Left colon (tissue), 2 donors: ENCODE measurements at regions not wholly inside any gene's neighbourhood (a gene's known extent, or its start where the extent isn't known, plus 50 kb on each side); places are given as distances from the start of the nearest gene placed in this dataset.
A peak's percentile ranks its signal among the peaks of the same experiment; 100 is the strongest.
"Not testable (repeated sequence)": the region's sequence is repeated elsewhere in the genome, so short reads cannot be mapped to it uniquely, and the experiment has no call there.

ENCODE experiments used
- ATAC-seq: fragments of 200-7000 bp; cut with Tn5 transposase; one replicate; pipeline ENCODE4 v1.9.1; 2020; ENCODE audit warnings: mild to moderate bottlenecking, moderate library complexity
- DNase-seq, 2 donors: peaks; one replicate each; pipeline ENCODE4 v3.0.0-alpha.2; 2020
- intact Hi-C, 2 donors: fragments of 100-400 bp; cut with DNase I in 1 of 2; cut with micrococcal nuclease in 1 of 2; formaldehyde crosslinking; loops; one replicate each; pipeline versions ENCODE4 v1.11.2 to v1.14.0; 2022; cut with DNase I, micrococcal nuclease
- donor health status: DM: no; HTN: no; CAD: no.
- donor health status: DM: yes; HTN: yes; CAD: no.

DNA sequence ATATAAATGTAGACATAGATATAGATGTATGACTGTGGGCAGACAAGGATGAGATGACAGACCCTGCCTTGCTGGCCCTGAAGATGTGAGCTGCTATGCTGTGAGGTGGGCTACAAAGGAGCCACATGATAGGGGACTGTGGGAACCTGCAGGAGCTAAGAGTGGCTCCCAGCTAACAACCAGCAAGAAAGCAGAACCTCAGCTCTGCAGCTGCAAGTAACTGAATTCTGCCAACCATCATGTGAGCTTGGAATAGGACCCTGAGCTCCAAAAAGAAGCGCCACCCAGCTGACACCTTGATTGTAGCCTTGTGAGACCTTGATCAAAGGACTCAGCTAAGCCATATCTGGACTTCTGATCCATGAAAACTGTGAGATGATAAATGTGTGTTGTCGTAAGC is 123.3 kb upstream of the GRM7 start:
- intact Hi-C loops, result no loop called here
- DNase-seq (no peak), ATAC-seq (no peak)

- ATAC-seq, result no peak
- intact Hi-C loops, result no loop called here
- DNase-seq, result no peak
Measured at GRCh38 chr3:6739288-6739687, 121.6 kb upstream of the GRM7 start.

GRCh38 chr3:6743067-6743720 is 117.7 kb upstream of the GRM7 start:
- ATAC-seq, result peak; percentile 88
- no peak for DNase-seq
- intact Hi-C loops, result no loop called here

- ATAC-seq (no peak), DNase-seq (no peak)
- intact Hi-C loops, result no loop called here
Measured at GRCh38 chr3:6746443-6746842, 114.5 kb upstream of the GRM7 start.

DNA sequence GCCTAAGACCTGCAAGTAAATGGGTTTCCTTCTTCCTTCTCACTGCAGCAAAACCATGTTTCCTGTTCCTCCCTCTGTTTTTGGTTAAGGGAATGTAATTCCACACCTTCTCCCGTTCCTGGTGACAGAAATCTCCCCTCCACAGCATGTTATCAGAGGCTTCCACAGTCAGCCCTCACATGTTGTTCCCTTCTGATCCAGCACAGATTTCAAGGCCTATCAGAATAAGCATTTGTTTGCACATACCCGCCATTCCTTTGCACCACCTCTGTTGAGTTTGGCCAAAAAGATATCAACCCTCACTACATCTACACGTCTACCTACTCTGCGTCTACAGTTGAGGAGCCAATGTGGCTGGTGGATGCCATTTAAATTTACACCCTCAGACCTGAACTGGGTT is 113.9 kb upstream of the GRM7 start:
- DNase-seq (no peak), ATAC-seq (no peak)
- intact Hi-C loops, result no loop called here

GRCh38 chr3:6750782-6751181 is 110.1 kb upstream of the GRM7 start:
- peak; percentile 79 for ATAC-seq
- intact Hi-C loops, result no loop called here
- DNase-seq, result no peak

GRCh38 chr3:6753536-6753935 is 107.4 kb upstream of the GRM7 start:
- DNase-seq (peak; percentile 49 to 78), ATAC-seq (peak; percentile 91)
- intact Hi-C loops, result no loop called here

DNA sequence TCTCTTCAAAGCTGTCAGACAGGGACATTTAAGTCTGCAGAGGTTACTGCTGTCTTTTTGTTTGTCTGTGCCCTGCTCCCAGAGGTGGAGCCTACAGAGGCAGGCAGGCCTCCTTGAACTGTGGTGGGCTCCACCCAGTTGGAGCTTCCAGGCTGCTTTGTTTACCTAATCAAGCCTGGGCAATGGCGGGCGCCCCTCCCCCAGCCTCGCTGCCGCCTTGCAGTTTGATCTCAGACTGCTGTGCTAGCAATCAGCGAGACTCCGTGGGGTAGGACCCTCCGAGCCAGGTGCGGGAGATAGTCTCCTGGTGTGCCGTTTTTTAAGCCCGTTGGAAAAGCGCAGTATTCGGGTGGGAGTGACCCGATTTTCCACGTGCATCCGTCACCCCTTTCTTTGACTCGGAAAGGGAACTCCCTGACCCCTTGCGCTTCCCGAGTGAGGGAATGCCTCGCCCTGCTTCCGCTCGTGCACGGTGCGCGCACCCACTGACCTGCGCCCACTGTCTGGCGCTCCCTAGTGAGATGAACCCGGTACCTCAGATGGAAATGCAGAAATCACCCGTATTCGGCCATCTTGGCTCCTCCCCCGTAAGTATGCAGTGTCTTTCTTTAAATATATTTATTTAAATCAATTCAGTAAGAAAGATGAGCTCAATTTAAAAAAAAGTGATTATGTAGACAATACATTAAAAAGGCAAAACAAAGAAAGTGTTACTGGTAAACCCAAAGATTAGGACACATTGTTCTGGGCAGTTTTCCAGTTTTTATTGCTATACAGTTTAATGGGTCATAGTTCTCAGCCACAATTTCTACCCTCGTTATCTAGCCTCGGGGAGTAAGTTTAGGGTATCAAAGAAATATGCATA is 91.2 kb upstream of the GRM7 start:
- peak; percentile 62 to 80 for DNase-seq
- peak; percentile 97 for ATAC-seq
- intact Hi-C loops, result not testable (repeated sequence)

GRCh38 chr3:6770397-6770690 is 90.6 kb upstream of the GRM7 start:
- intact Hi-C loops, result no loop called here
- ATAC-seq, result no peak
- no peak for DNase-seq

DNA sequence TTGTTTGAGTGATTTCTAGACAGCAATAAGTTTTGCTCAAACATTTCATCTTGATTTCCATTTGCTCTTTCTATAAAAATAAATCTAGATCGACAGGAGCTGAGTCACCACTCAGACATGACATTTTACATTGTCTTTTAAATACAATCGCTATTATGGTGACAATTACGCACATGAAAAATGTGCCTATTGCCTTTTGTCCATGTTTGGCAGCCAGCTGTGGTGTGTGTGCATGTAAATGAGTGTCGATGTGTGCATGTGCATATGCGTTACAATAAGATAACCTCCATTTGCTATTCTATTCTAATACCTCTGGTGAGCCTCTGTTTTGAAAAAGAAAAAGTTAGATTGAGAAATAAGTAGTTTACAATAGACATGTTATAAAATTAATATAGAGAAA is 89.7 kb upstream of the GRM7 start:
- intact Hi-C loops, result no loop called here
- DNase-seq, result no peak
- ATAC-seq, result no peak

GRCh38 chr3:6779140-6779539 is 81.8 kb upstream of the GRM7 start:
- no peak for ATAC-seq
- DNase-seq, result no peak
- intact Hi-C loops, result no loop called here

- no peak for ATAC-seq
- intact Hi-C loops, result no loop called here
- no peak for DNase-seq
Measured at GRCh38 chr3:6781092-6781491, 79.8 kb upstream of the GRM7 start.

- intact Hi-C loops, result no loop called here
- ATAC-seq, result no peak
- no peak for DNase-seq
Measured at GRCh38 chr3:6785726-6786125, 75.2 kb upstream of the GRM7 start.

DNA sequence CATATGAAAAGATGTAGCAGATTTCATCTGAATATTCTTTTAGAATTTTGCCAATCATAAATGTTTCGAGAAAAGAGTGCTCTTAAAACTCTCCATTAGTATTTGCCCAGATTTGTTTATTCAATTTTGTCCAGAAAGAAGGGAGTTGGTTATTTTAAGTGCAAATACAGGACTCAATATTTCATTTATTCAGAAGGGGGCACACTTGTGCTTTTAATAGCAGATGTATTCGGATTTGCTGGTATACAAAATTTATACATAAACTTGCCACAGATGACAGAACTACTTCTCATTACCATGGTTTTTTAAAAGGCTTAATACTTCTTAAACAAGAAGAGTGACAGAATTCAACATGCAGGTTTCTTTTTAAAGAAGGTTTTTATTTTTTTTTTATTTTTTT is 69.8 kb upstream of the GRM7 start:
- ATAC-seq (no peak), DNase-seq (no peak)
- intact Hi-C loops, result no loop called here

DNA sequence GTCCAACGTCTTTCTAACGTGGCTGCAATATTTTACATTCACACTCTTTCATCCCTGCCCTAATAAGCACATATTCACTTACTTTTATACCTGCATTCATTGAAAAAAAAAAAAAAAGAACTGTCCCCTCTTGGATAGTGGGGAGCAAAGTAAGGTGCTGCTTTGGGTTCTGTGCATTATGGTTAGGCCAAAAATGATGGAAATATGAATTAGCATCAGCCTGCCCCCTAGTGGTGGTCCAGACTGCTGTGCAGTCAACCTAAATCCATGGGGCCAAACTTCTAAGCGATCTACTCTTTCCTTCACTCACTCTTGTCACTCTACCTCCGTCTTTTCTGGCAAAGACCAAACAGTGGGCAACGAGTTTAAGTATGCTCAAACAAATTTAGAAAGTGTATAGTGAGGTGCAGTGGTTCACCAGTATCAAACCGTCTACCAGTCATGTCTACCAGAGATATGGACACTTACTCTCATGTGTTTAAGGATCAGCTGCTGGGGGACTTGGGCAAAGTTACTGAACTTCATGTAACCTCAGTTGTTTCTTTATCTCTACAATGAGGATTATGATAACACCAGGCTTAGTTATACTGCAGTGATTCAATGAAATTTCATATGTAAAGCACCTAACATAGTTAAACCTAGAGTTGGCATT is 61.5 kb upstream of the GRM7 start:
- ATAC-seq, result peak; percentile 81
- DNase-seq, result peak; percentile 30 to 50
- intact Hi-C loops, result no loop called here

DNA sequence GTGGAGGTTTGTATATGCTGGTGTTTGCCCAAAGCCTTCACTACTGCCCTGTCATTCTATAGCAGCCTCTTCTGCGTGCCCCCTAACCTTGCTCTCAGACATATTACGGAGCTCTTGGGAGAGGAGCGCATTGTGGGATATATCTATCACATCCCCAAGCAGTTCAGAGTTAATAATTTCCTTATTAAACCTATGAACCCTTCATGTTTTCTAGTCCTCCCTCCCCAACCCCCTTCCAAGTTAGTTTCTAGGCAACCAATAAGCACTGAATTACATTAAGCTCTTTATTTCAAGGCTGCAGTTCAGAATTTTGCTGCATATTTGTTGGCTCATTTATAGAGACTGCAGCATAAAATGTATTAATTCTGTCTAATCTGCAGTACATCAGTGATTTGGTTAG is 57.3 kb upstream of the GRM7 start:
- DNase-seq (no peak), ATAC-seq (no peak)
- intact Hi-C loops, result no loop called here

- intact Hi-C loops, result no loop called here
- no peak for ATAC-seq
- DNase-seq, result no peak
Measured at GRCh38 chr3:6805236-6805635, 55.7 kb upstream of the GRM7 start.

DNA sequence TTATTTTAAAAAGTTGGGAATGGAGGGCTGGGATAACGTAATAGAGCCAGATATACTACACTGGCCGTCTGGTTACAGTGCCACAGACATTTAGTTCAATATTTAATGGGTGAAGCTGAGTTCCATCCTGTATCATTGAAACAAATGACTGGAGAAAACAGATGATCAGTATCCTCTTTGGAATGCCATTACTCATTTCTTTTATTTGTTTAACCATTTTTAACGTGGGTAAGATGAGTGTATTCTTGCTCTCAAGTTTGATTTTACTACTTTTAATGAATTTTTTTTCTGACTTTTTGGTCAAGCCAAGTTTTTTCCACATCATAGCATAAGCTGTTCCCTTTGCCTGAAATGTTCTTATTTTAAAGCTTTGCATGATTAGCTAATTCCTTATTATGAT is 53.9 kb upstream of the GRM7 start:
- DNase-seq (no peak), ATAC-seq (no peak)
- intact Hi-C loops, result no loop called here

- DNase-seq (no peak), ATAC-seq (peak; percentile 88)
- intact Hi-C loops, result no loop called here
Measured at GRCh38 chr3:6807967-6808588, 52.8 kb upstream of the GRM7 start.

GRCh38 chr3:6809349-6809748 is 51.6 kb upstream of the GRM7 start:
- intact Hi-C loops, result no loop called here
- ATAC-seq (peak; percentile 42), DNase-seq (no peak)
